BE2C (cell line): ENCODE measurements at regions not wholly inside any gene's neighbourhood (a gene's known extent, or its start where the extent isn't known, plus 50 kb on each side); places are given as distances from the start of the nearest gene placed in this dataset.

ENCODE experiments used
- DNase-seq: peaks from one replicate; pipeline ENCODE4 v3.0.0-alpha.2; 2020
- H3K27me3 ChIP-seq: fragments of 250-450 bp; sonication (Bioruptor Pico); 2 replicates; pipeline ENCODE4 v1.5.1; 2020; ENCODE audit warnings: mild to moderate bottlenecking
- H3K36me3 ChIP-seq: fragments of 250-450 bp; sonication (Bioruptor Pico); 2 replicates; pipeline ENCODE4 v1.5.1; 2020; ENCODE audit warnings: mild to moderate bottlenecking
- H3K4me1 ChIP-seq: fragments of 250-450 bp; sonication (Bioruptor Pico); 2 replicates; pipeline ENCODE4 v1.5.1; 2020
- H3K4me3 ChIP-seq: 2 replicates; pipeline ENCODE4 v1.5.1; 2011; ENCODE audit warnings: low read depth, low read length
- H3K9me3 ChIP-seq: fragments of 250-450 bp; sonication (Bioruptor Pico); 2 replicates; pipeline ENCODE4 v1.5.1; 2020
- TF ChIP-seq, protein P1 (sequence below): IDR thresholded peaks from 2 replicates; pipeline ENCODE4 v1.5.1; 2012; ENCODE audit warnings: mild to moderate bottlenecking, low read depth, low read length

GRCh38 chr6:134840086-134840867, 109.6 kb downstream of the ALDH8A1 start:
- no peak overlapping the region for H3K4me3 ChIP-seq
- DNase-seq = no peak
- H3K36me3 ChIP-seq = no peaks in the 10 kb centered on the region
- no peaks in the 10 kb centered on the region for H3K4me1 ChIP-seq
- no peaks in the 10 kb centered on the region for H3K9me3 ChIP-seq
- no peaks in the 10 kb centered on the region for H3K27me3 ChIP-seq
- TF ChIP-seq, protein P1, sequence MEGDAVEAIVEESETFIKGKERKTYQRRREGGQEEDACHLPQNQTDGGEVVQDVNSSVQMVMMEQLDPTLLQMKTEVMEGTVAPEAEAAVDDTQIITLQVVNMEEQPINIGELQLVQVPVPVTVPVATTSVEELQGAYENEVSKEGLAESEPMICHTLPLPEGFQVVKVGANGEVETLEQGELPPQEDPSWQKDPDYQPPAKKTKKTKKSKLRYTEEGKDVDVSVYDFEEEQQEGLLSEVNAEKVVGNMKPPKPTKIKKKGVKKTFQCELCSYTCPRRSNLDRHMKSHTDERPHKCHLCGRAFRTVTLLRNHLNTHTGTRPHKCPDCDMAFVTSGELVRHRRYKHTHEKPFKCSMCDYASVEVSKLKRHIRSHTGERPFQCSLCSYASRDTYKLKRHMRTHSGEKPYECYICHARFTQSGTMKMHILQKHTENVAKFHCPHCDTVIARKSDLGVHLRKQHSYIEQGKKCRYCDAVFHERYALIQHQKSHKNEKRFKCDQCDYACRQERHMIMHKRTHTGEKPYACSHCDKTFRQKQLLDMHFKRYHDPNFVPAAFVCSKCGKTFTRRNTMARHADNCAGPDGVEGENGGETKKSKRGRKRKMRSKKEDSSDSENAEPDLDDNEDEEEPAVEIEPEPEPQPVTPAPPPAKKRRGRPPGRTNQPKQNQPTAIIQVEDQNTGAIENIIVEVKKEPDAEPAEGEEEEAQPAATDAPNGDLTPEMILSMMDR = no peak

- Histone ChIP-seq H3K4me3 (no peak overlapping the region), H3K36me3 (no peaks in the 10 kb centered on the region), H3K27me3 (no peaks in the 10 kb centered on the region), H3K4me1 (0 out of 2 replicates have a peak, but pooled peaks cover 3% of the 10 kb centered on the region), H3K9me3 (no peaks in the 10 kb centered on the region)
- TF ChIP-seq, protein P1 = no peak
- DNase-seq = no peak
Observed at GRCh38 chr6:134835993-134836392, 113.9 kb downstream of the ALDH8A1 start.

- no peak for DNase-seq
Observed at GRCh38 chr6:134830940-134831339, 119.0 kb downstream of the ALDH8A1 start.

GRCh38 chr6:134830194-134830593, 119.7 kb downstream of the ALDH8A1 start:
- TF ChIP-seq, protein P1 = no peak
- DNase-seq = no peak
- no peaks in the 10 kb centered on the region for H3K36me3 ChIP-seq

More at GRCh38 chr6:134830940-134831339, 119.0 kb downstream of the ALDH8A1 start:
- Histone ChIP-seq H3K4me3 (no peak overlapping the region), H3K27me3 (no peaks in the 10 kb centered on the region), H3K36me3 (no peaks in the 10 kb centered on the region), H3K4me1 (peaks cover 10% of the 10 kb centered on the region; the same call in 1 of the 2 replicates), H3K9me3 (no peaks in the 10 kb centered on the region)
- TF ChIP-seq, protein P1 = no peak

GRCh38 chr6:134828641-134829040, 121.3 kb downstream of the ALDH8A1 start:
- peaks cover 10% of the 10 kb centered on the region; the same call in 1 of the 2 replicates for H3K4me1 ChIP-seq
- DNase-seq = no peak
- no peak overlapping the region for H3K4me3 ChIP-seq
- no peaks in the 10 kb centered on the region for H3K9me3 ChIP-seq
- TF ChIP-seq, protein P1 = no peak
- no peaks in the 10 kb centered on the region for H3K36me3 ChIP-seq
- H3K27me3 ChIP-seq = no peaks in the 10 kb centered on the region

More at GRCh38 chr6:134830194-134830593, 119.7 kb downstream of the ALDH8A1 start:
- no peaks in the 10 kb centered on the region for H3K27me3 ChIP-seq
- no peak overlapping the region for H3K4me3 ChIP-seq
- no peaks in the 10 kb centered on the region for H3K9me3 ChIP-seq
- H3K4me1 ChIP-seq = peaks cover 10% of the 10 kb centered on the region; the same call in 1 of the 2 replicates
